Left lung (tissue), 4 donors: ENCODE measurements at regions not wholly inside any gene's neighbourhood (a gene's known extent, or its start where the extent isn't known, plus 50 kb on each side); places are given as distances from the start of the nearest gene placed in this dataset.
"Not testable (repeated sequence)": the region's sequence is repeated elsewhere in the genome, so short reads cannot be mapped to it uniquely, and the experiment has no call there.

Experiments
- ATAC-seq: fragments of 200-7000 bp; cut with Tn5 transposase; one replicate; pipeline ENCODE4 v1.9.1; 2020; ENCODE audit warnings: moderate library complexity
- DNase-seq, 4 donors: peaks; one replicate each; pipeline ENCODE4 v3.0.0-alpha.2; 2013 to 2020
- H3K27ac ChIP-seq, 2 donors: fragments of 200-600 bp; sonication (generic) in 1 of 2; one replicate each; pipeline versions ENCODE4 v1.5.0 to v1.8.0; 2020 to 2021
- H3K27me3 ChIP-seq, 2 donors: fragments of 200-600 bp; sonication (generic) in 1 of 2; one replicate each; pipeline versions ENCODE4 v1.5.0 to v1.8.0; 2020 to 2021
- H3K36me3 ChIP-seq, 2 donors: fragments of 200-600 bp; sonication (generic) in 1 of 2; one replicate each; pipeline versions ENCODE4 v1.5.0 to v1.8.0; 2020 to 2021
- H3K4me1 ChIP-seq, 2 donors: fragments of 200-600 bp; one replicate each; pipeline ENCODE4 v1.8.0; 2021
- H3K4me3 ChIP-seq, 2 donors: fragments of 200-600 bp; sonication (generic) in 1 of 2; one replicate each; pipeline versions ENCODE4 v1.5.0 to v1.8.0; 2020 to 2021; ENCODE audit warnings: mild to moderate bottlenecking in 1 of 2
- H3K9me3 ChIP-seq, 2 donors: fragments of 200-600 bp; sonication (generic) in 1 of 2; one replicate each; pipeline versions ENCODE4 v1.5.0 to v1.8.0; 2020 to 2021
- intact Hi-C, 2 donors: fragments of 100-400 bp; cut with DNase I; formaldehyde crosslinking; loops; one replicate each; pipeline versions ENCODE4 v1.11.2 to v1.14.2; 2022
- TF ChIP-seq, protein P1 (sequence below), 2 donors: fragments of 200-600 bp; sonication (generic) in 1 of 2; IDR thresholded peaks; one replicate each; pipeline versions ENCODE4 v1.5.0 to v1.8.0; 2021; ENCODE audit warnings: antibody characterized with exemption in 2 of 2
- donor health status: DM: no; HTN: yes; CAD: no.
- donor health status: DM: no; HTN: no; CAD: no.

DNA sequence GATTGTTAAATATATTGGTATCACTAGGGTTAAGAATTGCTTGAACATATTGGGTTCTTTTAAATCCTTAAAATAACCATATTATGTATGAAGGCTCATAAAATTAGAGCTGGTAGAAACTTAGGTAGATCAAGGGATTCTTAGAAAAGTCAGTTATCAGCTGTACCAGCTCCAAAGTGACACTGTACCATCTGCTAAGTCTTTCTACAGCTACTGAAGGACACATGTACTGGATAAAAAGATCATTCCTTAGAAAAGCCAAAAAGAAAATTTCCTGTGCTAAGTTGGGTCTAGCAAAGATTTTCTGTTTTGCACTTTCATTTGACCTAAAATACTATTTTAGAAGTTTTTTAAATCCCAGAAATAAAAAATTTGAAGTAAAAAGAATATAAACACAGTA is 130.4 kb downstream of the CD164 start:
- H3K27ac ChIP-seq = no peak overlapping the region

GRCh38 chr6:109250544-109251156 is 131.6 kb downstream of the CD164 start:
- H3K36me3 ChIP-seq, DNase-seq, ATAC-seq, H3K4me3 ChIP-seq, H3K27me3 ChIP-seq, intact Hi-C loops, H3K9me3 ChIP-seq, H3K27ac ChIP-seq, H3K4me1 ChIP-seq: not testable (repeated sequence)

More for the DNA sequence above, 130.4 kb downstream of the CD164 start:
- no peaks in the 10 kb centered on the region for H3K4me1 ChIP-seq
- ATAC-seq (no peak), DNase-seq (no peak)
- TF ChIP-seq, protein P1, sequence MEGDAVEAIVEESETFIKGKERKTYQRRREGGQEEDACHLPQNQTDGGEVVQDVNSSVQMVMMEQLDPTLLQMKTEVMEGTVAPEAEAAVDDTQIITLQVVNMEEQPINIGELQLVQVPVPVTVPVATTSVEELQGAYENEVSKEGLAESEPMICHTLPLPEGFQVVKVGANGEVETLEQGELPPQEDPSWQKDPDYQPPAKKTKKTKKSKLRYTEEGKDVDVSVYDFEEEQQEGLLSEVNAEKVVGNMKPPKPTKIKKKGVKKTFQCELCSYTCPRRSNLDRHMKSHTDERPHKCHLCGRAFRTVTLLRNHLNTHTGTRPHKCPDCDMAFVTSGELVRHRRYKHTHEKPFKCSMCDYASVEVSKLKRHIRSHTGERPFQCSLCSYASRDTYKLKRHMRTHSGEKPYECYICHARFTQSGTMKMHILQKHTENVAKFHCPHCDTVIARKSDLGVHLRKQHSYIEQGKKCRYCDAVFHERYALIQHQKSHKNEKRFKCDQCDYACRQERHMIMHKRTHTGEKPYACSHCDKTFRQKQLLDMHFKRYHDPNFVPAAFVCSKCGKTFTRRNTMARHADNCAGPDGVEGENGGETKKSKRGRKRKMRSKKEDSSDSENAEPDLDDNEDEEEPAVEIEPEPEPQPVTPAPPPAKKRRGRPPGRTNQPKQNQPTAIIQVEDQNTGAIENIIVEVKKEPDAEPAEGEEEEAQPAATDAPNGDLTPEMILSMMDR (IDR thresholded peaks at IDR 0.05) = no peak
- no peak overlapping the region for H3K4me3 ChIP-seq
- no peaks in the 10 kb centered on the region for H3K27me3 ChIP-seq
- no peaks in the 10 kb centered on the region for H3K9me3 ChIP-seq
- H3K36me3 ChIP-seq = no peaks in the 10 kb centered on the region
- intact Hi-C loops = no loop called here

GRCh38 chr6:109243863-109244825 is 138.1 kb downstream of the CD164 start:
- Histone ChIP-seq H3K9me3 (no peaks in the 10 kb centered on the region), H3K4me3 (no peak overlapping the region), H3K4me1 (peaks cover 0 to 38% of the 10 kb centered on the region in 2 donors), H3K36me3 (no peaks in the 10 kb centered on the region), H3K27ac (no peak overlapping the region), H3K27me3 (no peaks in the 10 kb centered on the region)
- intact Hi-C loops = no loop called here
- no peak for ATAC-seq
- TF ChIP-seq, protein P1 (IDR thresholded peaks at IDR 0.05) = no peak
- no peak for DNase-seq

DNA sequence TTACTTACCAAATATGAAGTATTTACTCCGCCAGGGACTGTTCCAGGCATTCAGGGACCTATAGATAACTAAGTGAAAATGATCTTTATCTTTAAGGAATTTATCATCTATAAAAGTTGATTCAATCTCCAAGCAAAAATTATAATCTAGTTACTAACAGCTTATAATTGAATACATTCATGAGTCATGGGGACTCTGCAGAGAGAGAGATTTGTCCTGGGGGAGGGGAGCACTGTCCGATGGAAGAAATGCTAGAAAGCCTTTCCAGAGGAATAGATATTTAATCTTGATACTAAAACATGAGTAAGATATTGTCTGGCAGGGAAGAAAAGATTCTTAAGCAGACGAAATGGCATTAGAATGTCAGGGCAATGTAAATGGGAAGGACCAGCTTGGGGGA is 139.3 kb downstream of the CD164 start:
- no peak overlapping the region for H3K4me3 ChIP-seq
- peaks cover 0 to 50% of the 10 kb centered on the region in 2 donors for H3K4me1 ChIP-seq
- intact Hi-C loops = no loop called here
- H3K27ac ChIP-seq = no peak overlapping the region
- no peaks in the 10 kb centered on the region for H3K9me3 ChIP-seq
- H3K27me3 ChIP-seq = no peaks in the 10 kb centered on the region
- H3K36me3 ChIP-seq = no peaks in the 10 kb centered on the region
- no peak for ATAC-seq
- TF ChIP-seq, protein P1 (IDR thresholded peaks at IDR 0.05) = no peak
- no peak for DNase-seq

- Histone ChIP-seq H3K4me3 (no peak overlapping the region), H3K9me3 (no peaks in the 10 kb centered on the region), H3K36me3 (no peaks in the 10 kb centered on the region), H3K4me1 (peaks cover 0 to 59% of the 10 kb centered on the region in 2 donors), H3K27ac (no peak overlapping the region), H3K27me3 (no peaks in the 10 kb centered on the region)
- ATAC-seq (no peak), DNase-seq (no peak)
- intact Hi-C loops = no loop called here
- TF ChIP-seq, protein P1 (IDR thresholded peaks at IDR 0.05) = no peak
Measured at GRCh38 chr6:109242029-109242428, 140.2 kb downstream of the CD164 start.
